KMS-11 (cell line): ENCODE measurements at regions not wholly inside any gene's neighbourhood (a gene's known extent, or its start where the extent isn't known, plus 50 kb on each side); places are given as distances from the start of the nearest gene placed in this dataset.

Experiments used
- H2AFZ ChIP-seq: fragments of 200-600 bp; sonication (generic); 2 replicates; pipeline ENCODE4 v1.6.1; 2016; ENCODE audit warnings: antibody characterized with exemption, mixed run types, low read depth
- H3K27ac ChIP-seq: fragments of 200-600 bp; sonication (generic); 2 replicates; pipeline ENCODE4 v1.6.1; 2016; ENCODE audit warnings: mild to moderate bottlenecking, mixed run types
- H3K27me3 ChIP-seq: fragments of 200-600 bp; sonication (generic); 2 replicates; pipeline ENCODE4 v1.6.1; 2017; ENCODE audit warnings: mild to moderate bottlenecking, low read depth, mixed run types, moderate library complexity; ENCODE audit not compliant: insufficient read depth
- H3K36me3 ChIP-seq: fragments of 200-600 bp; sonication (generic); 2 replicates; pipeline ENCODE4 v1.6.1; 2017; ENCODE audit warnings: mild to moderate bottlenecking, mixed run types; ENCODE audit not compliant: insufficient read depth
- H3K4me1 ChIP-seq: fragments of 200-600 bp; sonication (generic); 2 replicates; pipeline ENCODE4 v1.6.1; 2016; ENCODE audit warnings: mild to moderate bottlenecking, low read depth, mixed run types; ENCODE audit not compliant: poor library complexity, severe bottlenecking
- H3K4me2 ChIP-seq: fragments of 200-600 bp; sonication (generic); 2 replicates; pipeline ENCODE4 v1.7.0; 2016; ENCODE audit warnings: mild to moderate bottlenecking, mixed run types
- H3K4me3 ChIP-seq: fragments of 200-600 bp; sonication (generic); IDR thresholded peaks from 2 replicates; pipeline ENCODE4 v1.6.1; 2017; ENCODE audit warnings: low read depth, low read length, mixed read lengths; ENCODE audit not compliant: insufficient read depth
- H3K79me2 ChIP-seq: fragments of 200-600 bp; sonication (generic); 2 replicates; pipeline ENCODE4 v1.6.1; 2016; ENCODE audit warnings: low read depth, mixed run types; ENCODE audit not compliant: insufficient read depth
- H3K9ac ChIP-seq: fragments of 200-600 bp; sonication (generic); 2 replicates; pipeline ENCODE4 v1.6.1; 2016; ENCODE audit warnings: mild to moderate bottlenecking, mixed run types
- H4K20me1 ChIP-seq: fragments of 200-600 bp; sonication (generic); 2 replicates; pipeline ENCODE4 v1.6.1; 2016; ENCODE audit warnings: mild to moderate bottlenecking, mixed run types; ENCODE audit not compliant: insufficient read depth
- CTCF ChIP-seq: fragments of 200-600 bp; sonication (generic); conservative IDR thresholded peaks from 2 replicates; pipeline ENCODE4 v1.6.1; 2017; ENCODE audit warnings: low read depth, mild to moderate bottlenecking, antibody characterized with exemption, low read length, moderate library complexity, mixed read lengths

DNA sequence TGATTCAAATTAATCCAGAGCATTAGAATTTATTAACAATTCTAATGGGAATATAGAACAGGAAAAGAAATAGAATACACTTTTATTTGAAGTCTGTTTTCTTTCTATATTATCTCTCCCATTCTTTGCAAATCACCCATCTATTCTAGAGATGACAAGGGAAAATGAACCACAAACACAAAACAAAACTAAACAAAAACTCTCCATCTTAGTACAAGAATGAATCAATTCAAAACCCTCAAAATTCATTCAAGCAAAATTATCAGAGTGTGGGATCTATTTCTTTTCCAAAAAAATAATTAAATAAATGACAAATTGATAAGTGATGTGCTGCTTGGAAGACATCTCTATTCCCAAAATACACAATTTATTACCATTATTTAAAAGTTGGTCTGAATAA, 400.1 kb upstream of the NWD2 start:
- Histone ChIP-seq H3K27ac (no peak overlapping the region), H3K36me3 (no peaks in the 10 kb centered on the region), H3K4me1 (no peaks in the 10 kb centered on the region), H3K4me2 (no peak overlapping the region), H3K79me2 (no peaks in the 10 kb centered on the region), H3K9ac (no peak overlapping the region), H3K4me3 (no peak overlapping the region), H3K27me3 (no peaks in the 10 kb centered on the region), H2AFZ (no peak overlapping the region), H4K20me1 (no peaks in the 10 kb centered on the region)
- TF ChIP-seq CTCF: no peak

DNA sequence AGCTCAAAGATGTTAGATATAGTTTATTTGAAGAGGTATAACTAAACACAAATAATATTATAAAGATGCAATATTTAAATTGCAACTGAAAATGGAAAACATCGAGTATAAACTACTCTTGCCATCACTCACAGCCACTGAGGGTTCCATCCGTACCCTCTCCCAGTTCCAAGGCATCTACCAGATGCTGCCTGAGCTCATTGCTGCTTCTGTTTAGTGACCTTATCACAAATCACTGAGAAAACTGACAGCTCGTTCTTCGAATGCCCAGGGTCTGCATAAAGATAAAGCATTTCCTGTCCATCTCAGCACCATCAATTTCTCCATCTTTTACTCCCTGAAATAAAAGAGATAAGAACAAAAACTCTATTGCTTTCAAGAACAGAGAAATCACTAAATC, 391.7 kb upstream of the NWD2 start:
- H3K27me3 ChIP-seq: no peaks in the 10 kb centered on the region
- H3K36me3 ChIP-seq: no peaks in the 10 kb centered on the region
- no peaks in the 10 kb centered on the region for H4K20me1 ChIP-seq
- H3K79me2 ChIP-seq: no peaks in the 10 kb centered on the region
- no peaks in the 10 kb centered on the region for H3K4me1 ChIP-seq
- H3K4me3 ChIP-seq: no peak overlapping the region
- no peak overlapping the region for H2AFZ ChIP-seq
- no peak overlapping the region for H3K4me2 ChIP-seq
- no peak for TF ChIP-seq CTCF
- no peak overlapping the region for H3K9ac ChIP-seq
- H3K27ac ChIP-seq: no peak overlapping the region

DNA sequence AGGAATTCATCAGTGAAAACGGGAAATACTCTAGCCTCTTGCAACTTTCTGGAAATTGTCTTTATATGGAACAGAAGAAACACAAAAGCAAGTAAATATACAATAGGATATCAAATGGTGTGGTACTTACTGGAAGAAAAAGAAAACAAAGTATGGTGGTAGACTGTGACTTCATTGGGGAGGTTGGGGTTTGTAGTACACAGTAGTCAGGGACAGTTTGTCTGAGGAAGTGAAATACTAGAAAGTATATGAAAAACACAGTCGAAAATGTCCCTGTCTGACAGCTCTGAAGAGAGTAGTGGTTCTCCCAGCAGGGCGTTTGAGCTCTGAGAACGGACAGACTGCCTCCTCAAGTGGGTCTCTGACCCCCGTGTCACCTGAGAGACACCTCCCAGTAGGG, 390.0 kb upstream of the NWD2 start:
- no peaks in the 10 kb centered on the region for H3K79me2 ChIP-seq
- no peak for TF ChIP-seq CTCF
- no peak overlapping the region for H3K27ac ChIP-seq
- H3K4me1 ChIP-seq: no peaks in the 10 kb centered on the region
- H3K4me3 ChIP-seq: no peak overlapping the region
- H2AFZ ChIP-seq: no peak overlapping the region
- no peaks in the 10 kb centered on the region for H3K27me3 ChIP-seq
- H3K4me2 ChIP-seq: no peak overlapping the region
- H3K36me3 ChIP-seq: no peaks in the 10 kb centered on the region
- no peak overlapping the region for H3K9ac ChIP-seq
- H4K20me1 ChIP-seq: no peaks in the 10 kb centered on the region

- Histone ChIP-seq H3K4me2 (no peak overlapping the region), H3K79me2 (no peaks in the 10 kb centered on the region), H3K36me3 (no peaks in the 10 kb centered on the region), H3K9ac (no peak overlapping the region), H3K4me1 (no peaks in the 10 kb centered on the region), H2AFZ (no peak overlapping the region), H3K4me3 (no peak overlapping the region), H3K27ac (no peak overlapping the region), H4K20me1 (no peaks in the 10 kb centered on the region), H3K27me3 (no peaks in the 10 kb centered on the region)
- no peak for TF ChIP-seq CTCF
These were observed 380.9 kb upstream of the NWD2 start for GRCh38 chr4:36863601-36864000.

DNA sequence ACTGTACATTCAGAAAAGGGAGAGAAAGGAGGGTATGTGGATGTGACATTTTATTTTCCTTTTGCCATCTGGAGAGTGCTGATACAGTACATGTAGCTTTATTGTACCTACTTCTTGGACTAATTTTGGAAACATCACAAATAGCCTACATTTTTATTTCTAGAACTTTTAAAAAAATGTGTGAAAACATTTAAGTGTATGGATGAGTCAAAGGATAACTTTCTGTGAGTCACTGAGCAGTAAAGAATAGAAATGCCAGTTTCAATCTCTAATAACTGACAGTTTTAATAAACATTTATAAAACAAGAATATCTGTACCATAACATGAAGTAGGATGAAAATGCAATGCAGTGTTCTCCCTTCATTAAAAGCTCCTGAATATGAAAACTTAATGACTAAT, 374.4 kb upstream of the NWD2 start:
- TF ChIP-seq CTCF: no peak
- Histone ChIP-seq H3K4me2 (no peak overlapping the region), H2AFZ (no peak overlapping the region), H3K36me3 (no peaks in the 10 kb centered on the region), H3K9ac (no peak overlapping the region), H3K79me2 (no peaks in the 10 kb centered on the region), H4K20me1 (no peaks in the 10 kb centered on the region), H3K4me1 (no peaks in the 10 kb centered on the region), H3K27ac (no peak overlapping the region), H3K4me3 (no peak overlapping the region), H3K27me3 (no peaks in the 10 kb centered on the region)
